Esophagus muscularis mucosa (tissue), 4 donors: ENCODE measurements at regions not wholly inside any gene's neighbourhood (a gene's known extent, or its start where the extent isn't known, plus 50 kb on each side); places are given as distances from the start of the nearest gene placed in this dataset.

ENCODE experiments used
- DNase-seq: peaks from one replicate; pipeline ENCODE4 v3.0.0-alpha.2; 2017; ENCODE audit errors: extremely low spot score
- H3K27ac ChIP-seq, 4 donors: fragments of 200-600 bp; sonication (generic); replicated peaks in 1 of 4; 1 replicate in 3 of 4; 2 replicates in 1 of 4; pipeline ENCODE4 v1.5.1; 2016 to 2019; ENCODE audit warnings: mild to moderate bottlenecking in 1 of 4
- H3K27me3 ChIP-seq, 4 donors: fragments of 200-600 bp; sonication (generic); one replicate each; pipeline versions ENCODE4 v1.5.1 to v1.6.0; 2016 to 2019
- H3K36me3 ChIP-seq, 4 donors: fragments of 200-600 bp; sonication (generic); one replicate each; pipeline ENCODE4 v1.5.1; 2016 to 2019
- H3K4me1 ChIP-seq, 4 donors: fragments of 200-600 bp; sonication (generic); one replicate each; pipeline ENCODE4 v1.5.1; 2016 to 2019
- H3K4me3 ChIP-seq, 4 donors: fragments of 200-600 bp; sonication (generic); 1 replicate in 2 of 4; 2 replicates in 2 of 4; pipeline ENCODE4 v1.5.1; 2016 to 2019; ENCODE audit warnings: mild to moderate bottlenecking in 4 of 4, moderate library complexity in 1 of 4
- H3K9me3 ChIP-seq, 4 donors: fragments of 200-600 bp; sonication (generic); 1 replicate in 3 of 4; 2 replicates in 1 of 4; pipeline ENCODE4 v1.5.1; 2016 to 2019
- CTCF ChIP-seq, 3 experiments: fragments of 200-600 bp in 2 of 3; fragments of 450-650 bp in 1 of 3; sonication (generic) in 2 of 3; IDR thresholded peaks; one replicate each; pipeline ENCODE4 v1.5.1; 2017 to 2019; ENCODE audit warnings: antibody characterized with exemption in 3 of 3, mild to moderate bottlenecking in 2 of 3, moderate library complexity in 1 of 3
- EP300 ChIP-seq: sonication (generic); formaldehyde crosslinking; IDR thresholded peaks from one replicate; pipeline ENCODE4 v1.6.1; 2017; ENCODE audit warnings: antibody characterized with exemption
- POLR2A ChIP-seq: fragments of 450-650 bp; IDR thresholded peaks from one replicate; pipeline ENCODE4 v1.6.1; 2017; ENCODE audit warnings: antibody characterized with exemption, moderate library complexity, mild to moderate bottlenecking, low read depth
- POLR2AphosphoS5 ChIP-seq, 2 donors: sonication (generic); formaldehyde crosslinking; IDR thresholded peaks; one replicate each; pipeline ENCODE4 v1.6.1; 2017; ENCODE audit warnings: antibody characterized with exemption in 2 of 2
- WGBS: methylation state at CpG from one replicate; pipeline ENCODE4 v1.1.5; 2018; 5-methylcytosine and 5-hydroxymethylcytosine counted together
- intact Hi-C: fragments of 100-400 bp; cut with DNase I; formaldehyde crosslinking; loops from one replicate; pipeline ENCODE4 v1.15.1; 2023

- DNase-seq, result peak; percentile 89
- H3K4me1 ChIP-seq, result peaks cover 6 to 76% (median 69%) of the 10 kb centered on the region in 4 donors
- H3K27me3 ChIP-seq, result no peaks in the 10 kb centered on the region
- TF ChIP-seq POLR2A (no peak), CTCF (IDR thresholded peaks at IDR 0.05) (no peak), POLR2AphosphoS5 (IDR thresholded peaks at IDR 0.05) (no peak), EP300 (no peak)
- intact Hi-C loops, result loop anchor here (10.0 kb wide), 1 partner anchor 300 kb away; no protein-coding TSS in a partner anchor
- H3K4me3 ChIP-seq, result no peak overlapping the region
- H3K9me3 ChIP-seq, result no peaks in the 10 kb centered on the region
- peak overlapping the region; percentile 74 to 81 (median 79) for H3K27ac ChIP-seq
- 67% methylated on average over 9 of the region's 9 CpGs for WGBS
- H3K36me3 ChIP-seq, result no peaks in the 10 kb centered on the region
These were observed 481.6 kb downstream of the RPS24 start for GRCh38 chr10:78515038-78515872.

- WGBS, result 70% methylated on average over 1 of the region's 1 CpG
- no peaks in the 10 kb centered on the region for H3K9me3 ChIP-seq
- TF ChIP-seq EP300, result no peak
- no peak for TF ChIP-seq CTCF (IDR thresholded peaks at IDR 0.05)
- TF ChIP-seq POLR2AphosphoS5 (IDR thresholded peaks at IDR 0.05), result no peak
- no peak for TF ChIP-seq POLR2A
- no peak overlapping the region for H3K4me3 ChIP-seq
- intact Hi-C loops, result loop anchor here (10.0 kb wide), 1 partner anchor 301 kb away; no protein-coding TSS in a partner anchor
- peaks cover 6 to 76% (median 69%) of the 10 kb centered on the region in 4 donors for H3K4me1 ChIP-seq
- peak overlapping the region; percentile 74 to 81 (median 79) for H3K27ac ChIP-seq
- H3K27me3 ChIP-seq, result no peaks in the 10 kb centered on the region
- H3K36me3 ChIP-seq, result no peaks in the 10 kb centered on the region
- no peak for DNase-seq
These were observed 482.1 kb downstream of the RPS24 start for GRCh38 chr10:78515873-78516153.

- Histone ChIP-seq H3K36me3 (no peaks in the 10 kb centered on the region), H3K4me1 (peaks cover 6 to 76% (median 68%) of the 10 kb centered on the region in 4 donors), H3K27ac (peak overlapping the region; percentile 74 to 81 (median 79)), H3K27me3 (no peaks in the 10 kb centered on the region), H3K4me3 (no peak overlapping the region), H3K9me3 (no peaks in the 10 kb centered on the region)
- WGBS, result no CpG with 5 or more reads among the region's 3 CpGs
- no peak for TF ChIP-seq POLR2AphosphoS5 (IDR thresholded peaks at IDR 0.05)
- no peak for TF ChIP-seq EP300
- no peak for DNase-seq
- intact Hi-C loops, result loop anchor here (10.0 kb wide), 1 partner anchor 301 kb away; no protein-coding TSS in a partner anchor
These were observed 482.6 kb downstream of the RPS24 start for GRCh38 chr10:78516236-78516635.

DNA sequence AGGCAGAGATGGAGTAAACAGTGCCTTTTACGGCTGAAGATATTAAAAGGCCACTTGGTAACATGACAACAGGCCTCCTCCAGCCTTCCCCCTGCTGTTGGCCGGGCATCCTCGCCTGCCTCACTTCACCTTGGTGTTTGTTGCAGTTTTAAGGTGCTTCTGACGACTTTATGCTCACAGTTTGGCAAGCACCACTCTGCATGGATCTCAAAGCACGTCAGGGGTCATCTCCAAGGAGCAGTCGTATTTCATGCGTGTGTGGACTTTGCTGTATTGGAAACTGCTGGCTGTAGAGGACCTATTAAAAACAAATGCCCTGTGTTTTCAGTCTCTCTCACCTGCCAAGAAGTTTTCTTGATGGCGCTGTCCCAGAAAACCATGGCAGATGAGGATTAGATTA, 483.1 kb downstream of the RPS24 start:
- peak overlapping the region; percentile 74 to 81 (median 79) for H3K27ac ChIP-seq
- no peak overlapping the region for H3K4me3 ChIP-seq
- 53% methylated on average over 7 of the region's 8 CpGs for WGBS
- no peaks in the 10 kb centered on the region for H3K9me3 ChIP-seq
- H3K27me3 ChIP-seq, result no peaks in the 10 kb centered on the region
- H3K4me1 ChIP-seq, result peaks cover 6 to 71% (median 65%) of the 10 kb centered on the region in 4 donors
- H3K36me3 ChIP-seq, result no peaks in the 10 kb centered on the region
- intact Hi-C loops, result loop anchor here (10.0 kb wide), 1 partner anchor 302 kb away; no protein-coding TSS in a partner anchor
- no peak for TF ChIP-seq EP300
- peak in 1 of 3 experiments; percentile 9 for TF ChIP-seq CTCF (IDR thresholded peaks at IDR 0.05)
- no peak for TF ChIP-seq POLR2A
- peak in 1 of 2 donors; percentile 78 for TF ChIP-seq POLR2AphosphoS5 (IDR thresholded peaks at IDR 0.05)
- peak; percentile 92 for DNase-seq

DNA sequence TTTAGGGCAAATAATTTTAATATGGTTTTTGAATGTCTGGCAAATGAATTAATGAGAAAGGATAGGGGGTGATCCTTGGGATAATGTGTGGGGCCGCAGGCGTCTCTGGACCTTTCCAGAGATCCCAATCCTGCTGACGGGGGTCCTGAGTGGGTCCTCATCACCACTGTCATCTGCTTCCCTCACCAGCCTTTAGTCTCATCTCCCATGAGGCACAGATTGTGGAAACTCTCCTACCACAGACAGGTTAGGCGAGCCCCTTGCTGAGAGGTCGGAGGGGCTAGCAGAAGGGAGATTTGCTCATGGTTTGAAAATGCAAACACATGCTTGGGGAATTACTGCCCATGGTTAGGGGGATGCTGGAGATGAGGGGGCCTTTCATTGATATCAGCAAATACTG, 484.6 kb downstream of the RPS24 start:
- Histone ChIP-seq H3K4me1 (peaks cover 6 to 59% (median 55%) of the 10 kb centered on the region in 4 donors), H3K9me3 (no peaks in the 10 kb centered on the region), H3K27me3 (no peaks in the 10 kb centered on the region), H3K4me3 (no peak overlapping the region), H3K27ac (no peak overlapping the region), H3K36me3 (no peaks in the 10 kb centered on the region)
- WGBS, result 98% methylated on average over 5 of the region's 5 CpGs
- intact Hi-C loops, result loop anchor here (10.0 kb wide), 1 partner anchor 303 kb away; no protein-coding TSS in a partner anchor
- TF ChIP-seq POLR2AphosphoS5 (IDR thresholded peaks at IDR 0.05) (no peak), POLR2A (no peak), CTCF (IDR thresholded peaks at IDR 0.05) (no peak), EP300 (no peak)
- peak; percentile 70 for DNase-seq
